ENCODE measurements at regions not wholly inside any gene's neighbourhood (a gene's known extent, or its start where the extent isn't known, plus 50 kb on each side); places are given as distances from the start of the nearest gene placed in this dataset.

GRCh38 chr3:34005886-34006285 lies 207.5 kb downstream of the PDCD6IP start:
- Mint-ChIP-seq H3K27me3 (ENCODE audit: insufficient read depth) (no peaks in the 10 kb centered on the region; the same call in 1 of the 2 replicates), H3K4me1 (ENCODE audit: low read depth) (peaks cover 87% of the 10 kb centered on the region), H3K36me3 (ENCODE audit: low read depth) (no peaks in the 10 kb centered on the region), H3K27ac (0 out of 2 replicates have a peak overlapping the region, but pooled peaks have one; percentile 17), H3K9me3 (no peaks in the 10 kb centered on the region), H3K4me3 (no peak overlapping the region)
- TF ChIP-seq, protein P1, sequence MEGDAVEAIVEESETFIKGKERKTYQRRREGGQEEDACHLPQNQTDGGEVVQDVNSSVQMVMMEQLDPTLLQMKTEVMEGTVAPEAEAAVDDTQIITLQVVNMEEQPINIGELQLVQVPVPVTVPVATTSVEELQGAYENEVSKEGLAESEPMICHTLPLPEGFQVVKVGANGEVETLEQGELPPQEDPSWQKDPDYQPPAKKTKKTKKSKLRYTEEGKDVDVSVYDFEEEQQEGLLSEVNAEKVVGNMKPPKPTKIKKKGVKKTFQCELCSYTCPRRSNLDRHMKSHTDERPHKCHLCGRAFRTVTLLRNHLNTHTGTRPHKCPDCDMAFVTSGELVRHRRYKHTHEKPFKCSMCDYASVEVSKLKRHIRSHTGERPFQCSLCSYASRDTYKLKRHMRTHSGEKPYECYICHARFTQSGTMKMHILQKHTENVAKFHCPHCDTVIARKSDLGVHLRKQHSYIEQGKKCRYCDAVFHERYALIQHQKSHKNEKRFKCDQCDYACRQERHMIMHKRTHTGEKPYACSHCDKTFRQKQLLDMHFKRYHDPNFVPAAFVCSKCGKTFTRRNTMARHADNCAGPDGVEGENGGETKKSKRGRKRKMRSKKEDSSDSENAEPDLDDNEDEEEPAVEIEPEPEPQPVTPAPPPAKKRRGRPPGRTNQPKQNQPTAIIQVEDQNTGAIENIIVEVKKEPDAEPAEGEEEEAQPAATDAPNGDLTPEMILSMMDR (IDR thresholded peaks at IDR 0.05): no peak
- DNase-seq: peak; percentile 63

GRCh38 chr3:34008191-34008590 lies 209.8 kb downstream of the PDCD6IP start:
- Mint-ChIP-seq H3K27ac (peak overlapping the region; percentile 15; the same call in 1 of the 2 replicates), H3K36me3 (ENCODE audit: low read depth) (no peaks in the 10 kb centered on the region), H3K4me1 (ENCODE audit: low read depth) (peaks cover 99% of the 10 kb centered on the region), H3K4me3 (no peak overlapping the region), H3K9me3 (no peaks in the 10 kb centered on the region), H3K27me3 (ENCODE audit: insufficient read depth) (no peaks in the 10 kb centered on the region; the same call in 1 of the 2 replicates)
- DNase-seq: no peak
- TF ChIP-seq, protein P1 (IDR thresholded peaks at IDR 0.05): no peak

DNA sequence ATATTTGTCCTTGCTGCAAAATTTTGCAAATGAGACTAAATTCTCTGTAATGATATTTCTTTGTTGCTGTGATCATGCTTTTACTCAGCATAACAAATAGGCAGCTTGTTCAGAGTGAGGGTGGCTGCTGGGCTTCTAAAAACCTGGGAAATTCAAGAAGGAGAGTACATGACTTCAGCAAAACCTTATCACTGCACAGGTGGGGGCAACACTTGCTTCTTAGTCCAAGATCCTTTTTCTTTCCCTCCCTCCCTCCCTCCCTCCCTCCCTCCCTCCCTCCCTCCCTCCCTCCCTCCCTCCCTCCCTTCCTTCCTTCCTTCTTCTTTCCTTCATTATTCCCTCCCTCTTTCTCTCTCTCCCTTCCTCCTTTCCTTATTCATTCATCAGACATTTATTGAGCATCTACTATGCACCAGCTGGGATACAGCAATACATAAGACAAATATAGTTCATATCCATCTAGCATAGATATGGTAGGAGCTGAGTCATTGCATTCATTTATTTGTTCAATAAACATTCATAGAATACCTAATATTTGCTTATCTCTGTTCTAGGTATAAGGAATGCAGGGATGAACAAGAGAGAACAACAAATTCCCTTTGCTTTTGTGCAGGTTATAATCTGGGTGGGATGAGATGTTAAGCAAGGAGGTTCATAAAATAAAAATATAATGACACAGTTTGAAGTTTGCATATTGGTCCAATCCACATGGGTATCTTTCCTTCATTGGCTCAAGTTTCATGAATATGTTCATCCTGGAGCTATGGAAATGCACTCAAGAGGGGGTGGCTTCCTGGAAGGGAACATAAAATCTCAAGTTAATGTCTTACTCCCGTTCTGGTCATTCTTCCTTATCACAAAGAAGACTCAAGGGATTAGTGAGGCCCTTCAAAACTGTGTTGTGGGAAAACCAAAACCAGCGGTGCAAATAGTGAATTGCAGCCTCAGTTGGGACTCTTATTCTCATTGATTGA lies 210.7 kb downstream of the PDCD6IP start:
- Mint-ChIP-seq H3K36me3 (ENCODE audit: low read depth) (no peaks in the 10 kb centered on the region), H3K4me1 (ENCODE audit: low read depth) (peaks cover 100% of the 10 kb centered on the region), H3K9me3 (no peaks in the 10 kb centered on the region), H3K4me3 (no peak overlapping the region), H3K27ac (no peak overlapping the region), H3K27me3 (ENCODE audit: insufficient read depth) (no peaks in the 10 kb centered on the region; the same call in 1 of the 2 replicates)
- no peak for DNase-seq
- TF ChIP-seq, protein P1 (IDR thresholded peaks at IDR 0.05): no peak

- H3K4me1 Mint-ChIP-seq (ENCODE audit: low read depth): peaks cover 81% of the 10 kb centered on the region
- H3K9me3 Mint-ChIP-seq: no peaks in the 10 kb centered on the region
- peak overlapping the region; percentile 43 for H3K4me3 Mint-ChIP-seq
- no peaks in the 10 kb centered on the region; the same call in 1 of the 2 replicates for H3K27me3 Mint-ChIP-seq (ENCODE audit: insufficient read depth)
- TF ChIP-seq, protein P1 (IDR thresholded peaks at IDR 0.05): peak; percentile 58; the same call in 1 of the 2 replicates
- DNase-seq: peak; percentile 13
- H3K27ac Mint-ChIP-seq: peak overlapping the region; percentile 87
- H3K36me3 Mint-ChIP-seq (ENCODE audit: low read depth): no peaks in the 10 kb centered on the region
These were observed 213.0 kb downstream of the PDCD6IP start for GRCh38 chr3:34011171-34012101.

DNA sequence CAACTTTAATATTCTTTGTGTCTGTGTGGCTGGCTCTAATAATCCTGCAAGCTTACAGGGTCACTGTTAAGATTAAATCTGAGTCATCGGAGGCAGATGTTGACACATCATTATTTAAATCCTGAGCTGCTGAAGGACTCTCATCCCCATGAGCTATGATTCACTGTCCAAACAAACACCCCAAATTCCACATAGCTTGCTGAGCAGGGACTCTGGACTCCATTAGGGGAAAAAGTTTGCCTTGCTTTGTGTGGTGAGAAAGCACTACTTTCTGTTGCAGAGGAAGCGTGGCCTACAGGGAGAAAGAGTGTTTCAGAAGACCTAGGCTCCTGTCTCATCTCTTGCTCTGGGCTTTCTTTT lies 213.7 kb downstream of the PDCD6IP start:
- Mint-ChIP-seq H3K9me3 (no peaks in the 10 kb centered on the region), H3K27me3 (ENCODE audit: insufficient read depth) (no peaks in the 10 kb centered on the region; the same call in 1 of the 2 replicates), H3K36me3 (ENCODE audit: low read depth) (no peaks in the 10 kb centered on the region), H3K4me3 (peak overlapping the region; percentile 43; the same call in 1 of the 2 replicates), H3K4me1 (ENCODE audit: low read depth) (peaks cover 79% of the 10 kb centered on the region), H3K27ac (peak overlapping the region; percentile 87)
- TF ChIP-seq, protein P1 (IDR thresholded peaks at IDR 0.05): no peak
- DNase-seq: peak; percentile 97
